22Rv1 (cell line): ENCODE measurements at regions not wholly inside any gene's neighbourhood (a gene's known extent, or its start where the extent isn't known, plus 50 kb on each side); places are given as distances from the start of the nearest gene placed in this dataset.
"Not testable (repeated sequence)": the region's sequence is repeated elsewhere in the genome, so short reads cannot be mapped to it uniquely, and the experiment has no call there.

Experiments used
- H3K27ac ChIP-seq: fragments of 450-650 bp; 2 replicates; pipeline ENCODE4 v1.5.1; 2017
- ZFX ChIP-seq: fragments of 450-650 bp; IDR thresholded peaks from 2 replicates; pipeline ENCODE4 v1.6.1; 2017; ENCODE audit warnings: antibody characterized with exemption, borderline replicate concordance
- TF ChIP-seq, protein P1 (sequence below): fragments of 450-650 bp; IDR thresholded peaks from 2 replicates; pipeline ENCODE4 v1.5.1; 2017; ENCODE audit warnings: mild to moderate bottlenecking

DNA sequence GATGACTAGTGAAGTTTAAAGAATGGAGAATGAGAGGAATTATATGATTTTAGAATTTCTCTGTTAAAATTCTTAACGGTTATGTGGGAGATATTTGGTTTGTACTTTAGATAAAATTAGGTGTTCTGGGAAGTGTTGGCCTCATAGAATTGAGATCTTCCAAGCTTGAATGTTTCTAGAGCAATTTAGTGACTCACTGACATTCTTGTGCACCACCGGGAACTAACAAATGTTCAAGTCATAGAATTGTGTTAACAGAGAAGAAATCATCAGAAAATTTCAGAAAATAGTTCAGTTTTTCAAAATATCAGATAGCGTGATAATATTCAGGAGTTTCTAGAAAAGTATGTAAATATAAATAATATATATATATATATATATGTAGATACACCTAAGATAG lies 67.9 kb upstream of the BMP5 start:
- no peak overlapping the region for H3K27ac ChIP-seq
- TF ChIP-seq, protein P1, sequence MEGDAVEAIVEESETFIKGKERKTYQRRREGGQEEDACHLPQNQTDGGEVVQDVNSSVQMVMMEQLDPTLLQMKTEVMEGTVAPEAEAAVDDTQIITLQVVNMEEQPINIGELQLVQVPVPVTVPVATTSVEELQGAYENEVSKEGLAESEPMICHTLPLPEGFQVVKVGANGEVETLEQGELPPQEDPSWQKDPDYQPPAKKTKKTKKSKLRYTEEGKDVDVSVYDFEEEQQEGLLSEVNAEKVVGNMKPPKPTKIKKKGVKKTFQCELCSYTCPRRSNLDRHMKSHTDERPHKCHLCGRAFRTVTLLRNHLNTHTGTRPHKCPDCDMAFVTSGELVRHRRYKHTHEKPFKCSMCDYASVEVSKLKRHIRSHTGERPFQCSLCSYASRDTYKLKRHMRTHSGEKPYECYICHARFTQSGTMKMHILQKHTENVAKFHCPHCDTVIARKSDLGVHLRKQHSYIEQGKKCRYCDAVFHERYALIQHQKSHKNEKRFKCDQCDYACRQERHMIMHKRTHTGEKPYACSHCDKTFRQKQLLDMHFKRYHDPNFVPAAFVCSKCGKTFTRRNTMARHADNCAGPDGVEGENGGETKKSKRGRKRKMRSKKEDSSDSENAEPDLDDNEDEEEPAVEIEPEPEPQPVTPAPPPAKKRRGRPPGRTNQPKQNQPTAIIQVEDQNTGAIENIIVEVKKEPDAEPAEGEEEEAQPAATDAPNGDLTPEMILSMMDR = no peak
- no peak for TF ChIP-seq ZFX

DNA sequence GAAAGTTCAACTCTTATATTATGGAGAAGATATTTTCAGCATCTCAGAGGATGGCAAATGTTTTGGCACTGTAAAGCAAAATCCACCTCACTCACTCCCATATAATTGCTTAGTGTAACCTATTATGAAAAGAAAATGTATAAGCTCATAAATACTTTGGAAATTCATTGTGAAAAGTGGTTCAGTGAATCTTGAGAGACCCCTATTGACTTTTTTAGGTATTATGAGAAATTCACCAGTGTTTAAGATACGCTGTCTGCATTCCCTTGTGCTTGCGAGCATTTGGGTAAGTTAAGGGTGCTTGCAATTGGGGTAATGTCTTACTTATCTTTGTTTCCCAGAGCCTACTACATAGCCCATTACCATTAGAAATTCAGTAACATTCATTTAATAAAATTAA lies 66.3 kb upstream of the BMP5 start:
- H3K27ac ChIP-seq = no peak overlapping the region
- TF ChIP-seq ZFX = no peak
- TF ChIP-seq, protein P1 = no peak

DNA sequence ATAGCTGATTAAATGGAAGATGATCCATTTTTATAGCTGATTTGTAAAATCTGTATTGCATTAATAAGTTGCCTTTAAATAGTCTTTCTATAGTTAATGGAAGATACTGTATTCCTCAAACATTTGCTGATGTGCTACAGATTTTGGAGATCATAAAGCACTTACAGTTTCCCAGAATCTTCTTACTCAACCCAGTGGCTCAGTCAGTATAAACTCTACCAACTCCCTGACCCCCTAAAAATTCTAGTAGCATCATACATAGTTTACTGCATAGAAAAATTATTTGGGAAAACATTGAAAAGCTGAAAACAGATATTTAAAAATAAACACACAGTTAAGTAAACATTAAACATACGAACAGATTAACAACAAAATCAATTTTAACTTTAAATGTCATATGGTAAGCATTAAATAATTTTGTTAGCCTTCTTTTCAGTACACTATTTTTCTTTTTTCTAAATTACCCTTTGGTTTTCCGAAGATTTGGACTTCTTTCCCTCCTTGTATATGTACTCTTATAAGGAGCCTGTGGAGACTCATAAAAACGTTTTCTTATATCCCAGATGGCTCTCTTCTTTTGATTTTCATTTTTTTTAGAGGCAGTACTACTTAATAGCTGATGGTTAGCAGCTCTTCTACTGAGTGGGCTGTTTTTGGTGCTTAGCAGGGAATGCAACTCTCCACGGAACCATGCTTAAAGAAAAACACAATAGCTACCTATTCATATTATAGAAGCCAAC lies 62.7 kb upstream of the BMP5 start:
- no peak overlapping the region for H3K27ac ChIP-seq
- no peak for TF ChIP-seq ZFX
- TF ChIP-seq, protein P1 = no peak

DNA sequence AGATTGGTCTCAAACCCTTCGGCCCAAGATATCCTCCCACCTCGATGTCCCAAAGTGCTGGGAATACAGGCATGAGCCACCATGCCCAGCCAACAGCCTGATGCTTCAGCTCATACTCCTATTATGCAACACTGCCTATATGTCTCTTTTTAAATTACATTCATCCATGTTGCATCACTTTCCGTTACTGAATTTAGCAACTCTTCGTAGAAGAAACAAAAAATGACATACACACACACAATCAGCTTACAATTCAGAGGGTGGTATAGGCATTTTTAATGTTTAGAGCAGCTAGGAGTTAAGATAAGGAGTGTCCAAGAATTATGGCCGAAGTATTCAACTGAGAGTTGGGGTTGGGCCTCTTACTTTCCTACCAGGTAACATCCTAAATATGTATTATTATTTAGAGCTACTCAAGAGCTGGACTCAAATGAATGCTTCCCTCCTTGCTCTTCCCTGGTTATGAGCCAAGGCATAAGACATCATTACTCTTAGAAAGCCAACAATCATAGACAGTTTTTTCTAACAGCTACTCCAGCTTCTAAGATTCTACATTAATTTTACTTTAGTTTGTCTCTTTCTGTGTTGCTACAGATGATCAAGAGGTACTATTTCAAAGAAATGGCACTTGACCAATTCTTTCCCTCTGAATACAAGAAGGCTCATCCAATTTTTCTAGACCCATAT lies 62.0 kb upstream of the BMP5 start:
- TF ChIP-seq ZFX = no peak
- TF ChIP-seq, protein P1 = no peak

DNA sequence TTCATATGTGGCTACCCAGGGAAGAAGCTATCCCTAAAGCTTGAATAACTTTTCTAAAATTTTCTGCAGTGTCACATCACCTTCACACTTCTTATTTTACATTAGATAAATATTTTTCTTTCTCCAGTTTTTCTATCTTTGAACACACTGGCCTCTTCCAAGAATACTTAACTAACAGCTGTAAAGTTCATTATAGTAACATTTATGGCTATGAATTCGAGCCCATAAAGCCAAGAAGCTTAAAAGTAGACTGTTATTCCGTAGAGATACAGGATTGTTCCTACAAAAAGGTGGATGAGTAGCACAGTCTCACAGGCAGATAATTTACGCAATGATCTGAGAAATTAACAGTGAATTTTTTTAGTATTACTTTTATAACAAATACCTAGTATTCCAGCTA lies 55.7 kb upstream of the BMP5 start:
- TF ChIP-seq ZFX = no peak
- TF ChIP-seq, protein P1 = no peak
- no peak overlapping the region for H3K27ac ChIP-seq

More for the DNA sequence above, 62.0 kb upstream of the BMP5 start:
- no peak overlapping the region for H3K27ac ChIP-seq

DNA sequence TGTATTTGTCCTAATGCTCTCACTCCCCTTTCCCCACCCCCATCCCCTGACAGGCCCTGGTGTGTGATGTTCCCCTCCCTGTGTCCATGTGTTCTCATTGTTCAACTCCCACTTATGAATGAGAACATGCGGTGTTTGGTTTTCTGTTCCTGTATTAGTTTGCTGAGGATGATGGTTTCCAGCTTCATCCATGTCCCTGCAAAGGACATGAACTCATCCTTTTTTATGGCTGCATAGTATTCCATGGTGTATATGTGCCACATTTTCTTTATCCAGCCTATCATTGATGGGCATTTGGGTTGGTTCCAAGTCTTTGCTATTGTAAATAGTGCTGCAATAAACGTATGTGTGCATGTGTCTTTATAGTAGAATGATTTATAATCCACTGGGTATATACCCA lies 52.3 kb upstream of the BMP5 start:
- H3K27ac ChIP-seq = not testable (repeated sequence)

DNA sequence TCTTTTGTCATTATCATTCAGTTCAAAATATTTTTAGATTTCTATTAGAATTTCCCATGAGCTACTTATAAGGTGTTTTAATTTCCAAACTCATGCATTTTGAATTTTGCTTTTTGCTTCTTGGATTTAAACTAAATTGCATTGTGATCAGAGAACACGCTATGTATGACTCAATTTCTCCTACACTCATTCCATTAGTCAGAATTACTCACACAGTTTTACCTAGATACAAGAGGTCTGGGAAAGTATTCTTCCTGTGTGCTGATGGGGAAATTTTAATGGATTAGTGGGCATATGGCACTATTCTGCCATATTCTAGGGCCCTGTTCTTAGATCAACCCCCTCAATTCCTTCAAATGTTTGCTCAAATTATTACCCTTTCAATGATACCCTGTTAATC lies 49.9 kb upstream of the BMP5 start:
- no peak overlapping the region for H3K27ac ChIP-seq

More for the DNA sequence above, 49.9 kb upstream of the BMP5 start:
- TF ChIP-seq ZFX = no peak
- TF ChIP-seq, protein P1 = no peak
